Peyer's patch (tissue), 4 donors: ENCODE measurements at regions not wholly inside any gene's neighbourhood (a gene's known extent, or its start where the extent isn't known, plus 50 kb on each side); places are given as distances from the start of the nearest gene placed in this dataset.

ENCODE experiments used
- POLR2A ChIP-seq, 2 donors: fragments of 450-650 bp; IDR thresholded peaks; one replicate each; pipeline ENCODE4 v1.5.1; 2017; ENCODE audit warnings: antibody characterized with exemption in 2 of 2, mild to moderate bottlenecking in 2 of 2, moderate library complexity in 2 of 2
- TF ChIP-seq, protein P1 (sequence below), 6 experiments: fragments of 450-650 bp in 4 of 6; fragments of 200-600 bp in 2 of 6; sonication (generic) in 1 of 6; IDR thresholded peaks; one replicate each; pipeline ENCODE4 v1.5.1; 2017 to 2019; ENCODE audit warnings: antibody characterized with exemption in 6 of 6, mild to moderate bottlenecking in 3 of 6, moderate library complexity in 1 of 6

- TF ChIP-seq, protein P1, sequence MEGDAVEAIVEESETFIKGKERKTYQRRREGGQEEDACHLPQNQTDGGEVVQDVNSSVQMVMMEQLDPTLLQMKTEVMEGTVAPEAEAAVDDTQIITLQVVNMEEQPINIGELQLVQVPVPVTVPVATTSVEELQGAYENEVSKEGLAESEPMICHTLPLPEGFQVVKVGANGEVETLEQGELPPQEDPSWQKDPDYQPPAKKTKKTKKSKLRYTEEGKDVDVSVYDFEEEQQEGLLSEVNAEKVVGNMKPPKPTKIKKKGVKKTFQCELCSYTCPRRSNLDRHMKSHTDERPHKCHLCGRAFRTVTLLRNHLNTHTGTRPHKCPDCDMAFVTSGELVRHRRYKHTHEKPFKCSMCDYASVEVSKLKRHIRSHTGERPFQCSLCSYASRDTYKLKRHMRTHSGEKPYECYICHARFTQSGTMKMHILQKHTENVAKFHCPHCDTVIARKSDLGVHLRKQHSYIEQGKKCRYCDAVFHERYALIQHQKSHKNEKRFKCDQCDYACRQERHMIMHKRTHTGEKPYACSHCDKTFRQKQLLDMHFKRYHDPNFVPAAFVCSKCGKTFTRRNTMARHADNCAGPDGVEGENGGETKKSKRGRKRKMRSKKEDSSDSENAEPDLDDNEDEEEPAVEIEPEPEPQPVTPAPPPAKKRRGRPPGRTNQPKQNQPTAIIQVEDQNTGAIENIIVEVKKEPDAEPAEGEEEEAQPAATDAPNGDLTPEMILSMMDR (IDR thresholded peaks at IDR 0.05): no peak
- no peak for TF ChIP-seq POLR2A (IDR thresholded peaks at IDR 0.05)
Measured at GRCh38 chr5:74173241-74173640, 467.3 kb downstream of the ENC1 start.
